ENCODE measurements at regions not wholly inside any gene's neighbourhood (a gene's known extent, or its start where the extent isn't known, plus 50 kb on each side); places are given as distances from the start of the nearest gene placed in this dataset.

- DNase-seq = no peak
Observed at GRCh38 chr7:423312-424260, 96.1 kb downstream of the PDGFA start.

- no peak for DNase-seq
Observed at GRCh38 chr7:424301-424935, 95.2 kb downstream of the PDGFA start.

- DNase-seq = peak in 46 of 51 donors; percentile 11 to 89 (median 62)
Observed at GRCh38 chr7:424961-425793, 94.5 kb downstream of the PDGFA start.

GRCh38 chr7:425794-426188 is 93.9 kb downstream of the PDGFA start:
- peak in 7 of 51 donors; percentile 6 to 37 (median 20) for DNase-seq

- DNase-seq = no peak
Observed at GRCh38 chr7:426510-426909, 93.1 kb downstream of the PDGFA start.

- no peak for DNase-seq
Observed at GRCh38 chr7:427506-428103, 92.0 kb downstream of the PDGFA start.

GRCh38 chr7:428387-428786 is 91.3 kb downstream of the PDGFA start:
- no peak for DNase-seq

GRCh38 chr7:428927-429827 is 90.5 kb downstream of the PDGFA start:
- DNase-seq = no peak

GRCh38 chr7:429828-430180 is 89.8 kb downstream of the PDGFA start:
- no peak for DNase-seq

- DNase-seq = no peak
Observed at GRCh38 chr7:431041-431440, 88.6 kb downstream of the PDGFA start.

GRCh38 chr7:431658-432111 is 88.0 kb downstream of the PDGFA start:
- peak in 45 of 51 donors; percentile 18 to 89 (median 63) for DNase-seq

GRCh38 chr7:432256-432655 is 87.4 kb downstream of the PDGFA start:
- no peak for DNase-seq

GRCh38 chr7:432933-433332 is 86.7 kb downstream of the PDGFA start:
- DNase-seq = no peak

- no peak for DNase-seq
Observed at GRCh38 chr7:433558-433957, 86.1 kb downstream of the PDGFA start.

GRCh38 chr7:434891-435629 is 84.6 kb downstream of the PDGFA start:
- no peak for DNase-seq

- DNase-seq = peak in 1 of 51 donors; percentile 17
Observed at GRCh38 chr7:435630-436366, 83.8 kb downstream of the PDGFA start.

- DNase-seq = no peak
Observed at GRCh38 chr7:436367-437128, 83.1 kb downstream of the PDGFA start.

Measured in hypothalamus (tissue), 51 donors.